ENCODE measurements at regions not wholly inside any gene's neighbourhood (a gene's known extent, or its start where the extent isn't known, plus 50 kb on each side); places are given as distances from the start of the nearest gene placed in this dataset.

DNA sequence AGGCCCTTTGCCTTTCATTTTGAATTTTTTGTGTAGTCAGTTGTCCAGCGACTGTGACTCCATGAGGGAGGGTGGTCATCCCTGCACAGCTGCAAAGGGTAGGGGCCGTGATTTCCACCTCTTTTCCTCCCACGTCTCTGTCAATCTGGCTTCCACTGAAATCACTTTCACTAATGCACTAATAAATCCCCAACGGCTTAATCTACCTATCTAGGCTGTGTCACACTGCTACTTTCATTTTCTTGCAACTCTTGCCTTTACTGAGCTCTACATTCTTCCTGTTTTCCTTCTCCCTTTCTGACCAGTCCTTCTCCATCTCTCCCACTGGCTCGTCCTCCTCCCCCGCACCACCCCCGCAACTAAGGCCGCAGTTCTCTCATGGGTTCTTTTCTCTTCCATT is 212.3 kb upstream of the FOXN3 start:
- H3K27ac ChIP-seq (ENCODE audit: low read depth, low read length, severe bottlenecking) = no peak overlapping the region
- WGBS, 2 experiments (ENCODE audit: insufficient coverage in 2 of 2) = 87 to 92% methylated on average over 8 of the region's 8 CpGs
- H3K4me1 ChIP-seq (ENCODE audit: control insufficient read depth, insufficient read depth, low read length, poor library complexity, severe bottlenecking) = peaks cover 11% of the 10 kb centered on the region
- no peak overlapping the region for H3K4me3 ChIP-seq (ENCODE audit: extremely low read depth, insufficient read depth, low read length, poor library complexity, severe bottlenecking)
- H3K36me3 ChIP-seq (ENCODE audit: control insufficient read depth, insufficient read depth, low read length) = no peaks in the 10 kb centered on the region
- H3K9me3 ChIP-seq (ENCODE audit: control insufficient read depth, low read length) = no peaks in the 10 kb centered on the region

GRCh38 chr14:89628521-89628920 is 211.5 kb upstream of the FOXN3 start:
- peaks cover 11% of the 10 kb centered on the region for H3K4me1 ChIP-seq (ENCODE audit: control insufficient read depth, insufficient read depth, low read length, poor library complexity, severe bottlenecking)

GRCh38 chr14:89626233-89626806 is 209.3 kb upstream of the FOXN3 start:
- Histone ChIP-seq H3K27ac (ENCODE audit: low read depth, low read length, severe bottlenecking) (no peak overlapping the region), H3K9me3 (ENCODE audit: control insufficient read depth, low read length) (no peaks in the 10 kb centered on the region), H3K36me3 (ENCODE audit: control insufficient read depth, insufficient read depth, low read length) (no peaks in the 10 kb centered on the region), H3K4me1 (ENCODE audit: control insufficient read depth, insufficient read depth, low read length, poor library complexity, severe bottlenecking) (peaks cover 11% of the 10 kb centered on the region), H3K4me3 (ENCODE audit: extremely low read depth, insufficient read depth, low read length, poor library complexity, severe bottlenecking) (no peak overlapping the region)
- 78% methylated on average over 2 of the region's 6 CpGs; no CpG with 5 or more reads in 1 of the 2 experiments for WGBS, 2 experiments (ENCODE audit: insufficient coverage in 2 of 2)

More at GRCh38 chr14:89628521-89628920, 211.5 kb upstream of the FOXN3 start:
- no peak overlapping the region for H3K27ac ChIP-seq (ENCODE audit: low read depth, low read length, severe bottlenecking)
- 71% methylated on average over 1 of the region's 4 CpGs; no CpG with 5 or more reads in 1 of the 2 experiments for WGBS, 2 experiments (ENCODE audit: insufficient coverage in 2 of 2)
- H3K9me3 ChIP-seq (ENCODE audit: control insufficient read depth, low read length) = no peaks in the 10 kb centered on the region
- no peak overlapping the region for H3K4me3 ChIP-seq (ENCODE audit: extremely low read depth, insufficient read depth, low read length, poor library complexity, severe bottlenecking)
- no peaks in the 10 kb centered on the region for H3K36me3 ChIP-seq (ENCODE audit: control insufficient read depth, insufficient read depth, low read length)

GRCh38 chr14:89625731-89626232 is 208.7 kb upstream of the FOXN3 start:
- Histone ChIP-seq H3K4me3 (ENCODE audit: extremely low read depth, insufficient read depth, low read length, poor library complexity, severe bottlenecking) (no peak overlapping the region), H3K27ac (ENCODE audit: low read depth, low read length, severe bottlenecking) (no peak overlapping the region), H3K9me3 (ENCODE audit: control insufficient read depth, low read length) (no peaks in the 10 kb centered on the region), H3K36me3 (ENCODE audit: control insufficient read depth, insufficient read depth, low read length) (no peaks in the 10 kb centered on the region), H3K4me1 (ENCODE audit: control insufficient read depth, insufficient read depth, low read length, poor library complexity, severe bottlenecking) (peaks cover 8% of the 10 kb centered on the region)
- 92 to 94% methylated on average over 7 to 8 of the region's 9 CpGs for WGBS, 2 experiments (ENCODE audit: insufficient coverage in 2 of 2)

- peaks cover 3% of the 10 kb centered on the region for H3K4me1 ChIP-seq (ENCODE audit: control insufficient read depth, insufficient read depth, low read length, poor library complexity, severe bottlenecking)
- no peak overlapping the region for H3K27ac ChIP-seq (ENCODE audit: low read depth, low read length, severe bottlenecking)
- no peaks in the 10 kb centered on the region for H3K36me3 ChIP-seq (ENCODE audit: control insufficient read depth, insufficient read depth, low read length)
- no peaks in the 10 kb centered on the region for H3K9me3 ChIP-seq (ENCODE audit: control insufficient read depth, low read length)
- no peak overlapping the region for H3K4me3 ChIP-seq (ENCODE audit: extremely low read depth, insufficient read depth, low read length, poor library complexity, severe bottlenecking)
- WGBS, 2 experiments (ENCODE audit: insufficient coverage in 2 of 2) = 84 to 89% methylated on average over 19 of the region's 20 CpGs
Observed at GRCh38 chr14:89625244-89625713, 208.2 kb upstream of the FOXN3 start.

GRCh38 chr14:89624500-89625156 is 207.6 kb upstream of the FOXN3 start:
- Histone ChIP-seq H3K4me3 (ENCODE audit: extremely low read depth, insufficient read depth, low read length, poor library complexity, severe bottlenecking) (no peak overlapping the region), H3K9me3 (ENCODE audit: control insufficient read depth, low read length) (no peaks in the 10 kb centered on the region), H3K4me1 (ENCODE audit: control insufficient read depth, insufficient read depth, low read length, poor library complexity, severe bottlenecking) (no peaks in the 10 kb centered on the region), H3K36me3 (ENCODE audit: control insufficient read depth, insufficient read depth, low read length) (no peaks in the 10 kb centered on the region), H3K27ac (ENCODE audit: low read depth, low read length, severe bottlenecking) (no peak overlapping the region)
- 94 to 97% methylated on average over 11 of the region's 15 CpGs for WGBS, 2 experiments (ENCODE audit: insufficient coverage in 2 of 2)

- 89 to 93% methylated on average over 7 to 9 of the region's 14 CpGs for WGBS, 2 experiments (ENCODE audit: insufficient coverage in 2 of 2)
- H3K4me3 ChIP-seq (ENCODE audit: extremely low read depth, insufficient read depth, low read length, poor library complexity, severe bottlenecking) = no peak overlapping the region
- H3K9me3 ChIP-seq (ENCODE audit: control insufficient read depth, low read length) = no peaks in the 10 kb centered on the region
- H3K36me3 ChIP-seq (ENCODE audit: control insufficient read depth, insufficient read depth, low read length) = no peaks in the 10 kb centered on the region
- no peaks in the 10 kb centered on the region for H3K4me1 ChIP-seq (ENCODE audit: control insufficient read depth, insufficient read depth, low read length, poor library complexity, severe bottlenecking)
- no peak overlapping the region for H3K27ac ChIP-seq (ENCODE audit: low read depth, low read length, severe bottlenecking)
Observed at GRCh38 chr14:89621791-89622638, 205.0 kb upstream of the FOXN3 start.

GRCh38 chr14:89621009-89621421 is 204.0 kb upstream of the FOXN3 start:
- H3K27ac ChIP-seq (ENCODE audit: low read depth, low read length, severe bottlenecking) = no peak overlapping the region
- peaks cover 9% of the 10 kb centered on the region for H3K4me1 ChIP-seq (ENCODE audit: control insufficient read depth, insufficient read depth, low read length, poor library complexity, severe bottlenecking)
- WGBS, 2 experiments (ENCODE audit: insufficient coverage in 2 of 2) = 90 to 97% methylated on average over 2 to 3 of the region's 5 CpGs
- H3K9me3 ChIP-seq (ENCODE audit: control insufficient read depth, low read length) = no peaks in the 10 kb centered on the region
- H3K36me3 ChIP-seq (ENCODE audit: control insufficient read depth, insufficient read depth, low read length) = no peaks in the 10 kb centered on the region
- no peak overlapping the region for H3K4me3 ChIP-seq (ENCODE audit: extremely low read depth, insufficient read depth, low read length, poor library complexity, severe bottlenecking)

- no peak overlapping the region for H3K4me3 ChIP-seq (ENCODE audit: extremely low read depth, insufficient read depth, low read length, poor library complexity, severe bottlenecking)
- 91% methylated on average over 5 of the region's 6 CpGs; no CpG with 5 or more reads in 1 of the 2 experiments for WGBS, 2 experiments (ENCODE audit: insufficient coverage in 2 of 2)
- H3K4me1 ChIP-seq (ENCODE audit: control insufficient read depth, insufficient read depth, low read length, poor library complexity, severe bottlenecking) = peaks cover 14% of the 10 kb centered on the region
- no peak overlapping the region for H3K27ac ChIP-seq (ENCODE audit: low read depth, low read length, severe bottlenecking)
- H3K36me3 ChIP-seq (ENCODE audit: control insufficient read depth, insufficient read depth, low read length) = no peaks in the 10 kb centered on the region
- H3K9me3 ChIP-seq (ENCODE audit: control insufficient read depth, low read length) = no peaks in the 10 kb centered on the region
Observed at GRCh38 chr14:89620436-89620835, 203.4 kb upstream of the FOXN3 start.

DNA sequence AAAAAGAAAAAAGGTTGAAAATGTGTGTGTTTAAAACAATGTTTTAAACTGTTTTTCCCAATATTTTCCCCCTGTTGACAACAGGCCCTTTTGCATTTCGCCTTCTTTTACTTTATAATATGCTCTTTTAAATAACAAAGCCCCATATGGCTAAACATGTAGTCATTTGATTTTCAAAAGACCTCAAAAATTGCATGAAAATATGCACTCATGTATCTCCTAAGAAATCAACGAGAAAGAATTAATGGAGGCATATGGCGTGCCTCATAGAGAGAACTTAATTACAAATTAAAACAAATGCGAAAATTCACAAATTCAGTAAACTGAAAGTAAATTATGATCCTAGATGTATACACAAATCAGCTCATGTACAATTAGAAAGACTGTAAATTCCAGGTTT is 202.6 kb upstream of the FOXN3 start:
- Histone ChIP-seq H3K4me3 (ENCODE audit: extremely low read depth, insufficient read depth, low read length, poor library complexity, severe bottlenecking) (peak overlapping the region; percentile 72), H3K4me1 (ENCODE audit: control insufficient read depth, insufficient read depth, low read length, poor library complexity, severe bottlenecking) (peaks cover 23% of the 10 kb centered on the region), H3K36me3 (ENCODE audit: control insufficient read depth, insufficient read depth, low read length) (no peaks in the 10 kb centered on the region), H3K9me3 (ENCODE audit: control insufficient read depth, low read length) (no peaks in the 10 kb centered on the region), H3K27ac (ENCODE audit: low read depth, low read length, severe bottlenecking) (no peak overlapping the region)
- 71% methylated on average over 1 of the region's 4 CpGs; no CpG with 5 or more reads in 1 of the 2 experiments for WGBS, 2 experiments (ENCODE audit: insufficient coverage in 2 of 2)

All from mesodermal cell (in vitro differentiated cells).